ENCODE measurements at regions not wholly inside any gene's neighbourhood (a gene's known extent, or its start where the extent isn't known, plus 50 kb on each side); places are given as distances from the start of the nearest gene placed in this dataset.

GRCh38 chr5:58341476-58341875 is 118.4 kb downstream of the PLK2 start:
- Histone ChIP-seq H3K9ac (ENCODE audit: low read depth, low read length) (no peak overlapping the region), H4K20me1 (ENCODE audit: insufficient read depth, low read length) (no peaks in the 10 kb centered on the region), H3K4me2 (ENCODE audit: insufficient read depth, low read length) (no peak overlapping the region), H3K79me2 (ENCODE audit: insufficient read depth, low read length) (no peaks in the 10 kb centered on the region), H3K36me3 (ENCODE audit: insufficient read depth, low read length) (no peaks in the 10 kb centered on the region), H2AFZ (ENCODE audit: low read depth, low read length) (no peak overlapping the region), H3K4me3 (ENCODE audit: low read depth in 1 of 2, low read length in 2 of 2) (no peak overlapping the region), H3K4me1 (ENCODE audit: insufficient read depth, low read length) (no peaks in the 10 kb centered on the region), H3K9me3 (ENCODE audit: insufficient read depth, low read length, severe bottlenecking) (no peaks in the 10 kb centered on the region), H3K27me3 (ENCODE audit: insufficient read depth, low read length, poor library complexity) (no peaks in the 10 kb centered on the region), H3K27ac (ENCODE audit: low read length) (no peak overlapping the region)
- DNase-seq (no peak), ATAC-seq (ENCODE audit: insufficient read depth, low read depth) (no peak)
- TF ChIP-seq EZH2 (IDR thresholded peaks at IDR 0.05; ENCODE audit: borderline replicate concordance, low read depth, low read length, severe bottlenecking) (no peak), CTCF (IDR thresholded peaks at IDR 0.05; ENCODE audit: borderline replicate concordance, extremely low read depth, low read length, poor library complexity, severe bottlenecking) (no peak)

- no peaks in the 10 kb centered on the region for H3K79me2 ChIP-seq (ENCODE audit: insufficient read depth, low read length)
- H4K20me1 ChIP-seq (ENCODE audit: insufficient read depth, low read length): no peaks in the 10 kb centered on the region
- H3K27ac ChIP-seq (ENCODE audit: low read length): no peak overlapping the region
- no peaks in the 10 kb centered on the region for H3K27me3 ChIP-seq (ENCODE audit: insufficient read depth, low read length, poor library complexity)
- H3K9ac ChIP-seq (ENCODE audit: low read depth, low read length): no peak overlapping the region
- H2AFZ ChIP-seq (ENCODE audit: low read depth, low read length): no peak overlapping the region
- H3K4me2 ChIP-seq (ENCODE audit: insufficient read depth, low read length): no peak overlapping the region
- ATAC-seq (ENCODE audit: insufficient read depth, low read depth) (no peak), DNase-seq (no peak)
- H3K36me3 ChIP-seq (ENCODE audit: insufficient read depth, low read length): no peaks in the 10 kb centered on the region
- TF ChIP-seq EZH2 (IDR thresholded peaks at IDR 0.05; ENCODE audit: borderline replicate concordance, low read depth, low read length, severe bottlenecking): no peak
- no peak for TF ChIP-seq CTCF (IDR thresholded peaks at IDR 0.05; ENCODE audit: borderline replicate concordance, extremely low read depth, low read length, poor library complexity, severe bottlenecking)
- H3K4me3 ChIP-seq (ENCODE audit: low read depth in 1 of 2, low read length in 2 of 2): no peak overlapping the region
- no peaks in the 10 kb centered on the region for H3K4me1 ChIP-seq (ENCODE audit: insufficient read depth, low read length)
- H3K9me3 ChIP-seq (ENCODE audit: insufficient read depth, low read length, severe bottlenecking): no peaks in the 10 kb centered on the region
These were observed 124.4 kb downstream of the PLK2 start for GRCh38 chr5:58335518-58335917.

- Histone ChIP-seq H2AFZ (ENCODE audit: low read depth, low read length) (no peak overlapping the region), H3K9me3 (ENCODE audit: insufficient read depth, low read length, severe bottlenecking) (no peaks in the 10 kb centered on the region), H3K36me3 (ENCODE audit: insufficient read depth, low read length) (no peaks in the 10 kb centered on the region), H3K4me1 (ENCODE audit: insufficient read depth, low read length) (no peaks in the 10 kb centered on the region), H3K9ac (ENCODE audit: low read depth, low read length) (no peak overlapping the region), H3K4me3 (ENCODE audit: low read depth in 1 of 2, low read length in 2 of 2) (no peak overlapping the region), H3K27ac (ENCODE audit: low read length) (no peak overlapping the region), H3K27me3 (ENCODE audit: insufficient read depth, low read length, poor library complexity) (no peaks in the 10 kb centered on the region), H3K4me2 (ENCODE audit: insufficient read depth, low read length) (no peak overlapping the region), H3K79me2 (ENCODE audit: insufficient read depth, low read length) (no peaks in the 10 kb centered on the region), H4K20me1 (ENCODE audit: insufficient read depth, low read length) (no peaks in the 10 kb centered on the region)
- TF ChIP-seq EZH2 (IDR thresholded peaks at IDR 0.05; ENCODE audit: borderline replicate concordance, low read depth, low read length, severe bottlenecking) (no peak), CTCF (IDR thresholded peaks at IDR 0.05; ENCODE audit: borderline replicate concordance, extremely low read depth, low read length, poor library complexity, severe bottlenecking) (no peak)
- DNase-seq: no peak
- ATAC-seq (ENCODE audit: insufficient read depth, low read depth): no peak
These were observed 125.9 kb downstream of the PLK2 start for GRCh38 chr5:58334035-58334434.

- Histone ChIP-seq H3K27me3 (ENCODE audit: insufficient read depth, low read length, poor library complexity) (no peaks in the 10 kb centered on the region), H3K9ac (ENCODE audit: low read depth, low read length) (no peak overlapping the region)
- DNase-seq: no peak
These were observed 129.1 kb downstream of the PLK2 start for GRCh38 chr5:58330781-58331180.

More at GRCh38 chr5:58330781-58331180, 129.1 kb downstream of the PLK2 start:
- H3K36me3 ChIP-seq (ENCODE audit: insufficient read depth, low read length): no peaks in the 10 kb centered on the region
- H3K4me3 ChIP-seq (ENCODE audit: low read depth in 1 of 2, low read length in 2 of 2): no peak overlapping the region
- no peaks in the 10 kb centered on the region for H3K79me2 ChIP-seq (ENCODE audit: insufficient read depth, low read length)
- no peaks in the 10 kb centered on the region for H3K9me3 ChIP-seq (ENCODE audit: insufficient read depth, low read length, severe bottlenecking)
- no peak overlapping the region for H3K27ac ChIP-seq (ENCODE audit: low read length)
- no peaks in the 10 kb centered on the region for H4K20me1 ChIP-seq (ENCODE audit: insufficient read depth, low read length)
- H3K4me2 ChIP-seq (ENCODE audit: insufficient read depth, low read length): no peak overlapping the region
- no peak overlapping the region for H2AFZ ChIP-seq (ENCODE audit: low read depth, low read length)
- ATAC-seq (ENCODE audit: insufficient read depth, low read depth): no peak
- H3K4me1 ChIP-seq (ENCODE audit: insufficient read depth, low read length): no peaks in the 10 kb centered on the region
- TF ChIP-seq EZH2 (IDR thresholded peaks at IDR 0.05; ENCODE audit: borderline replicate concordance, low read depth, low read length, severe bottlenecking) (no peak), CTCF (IDR thresholded peaks at IDR 0.05; ENCODE audit: borderline replicate concordance, extremely low read depth, low read length, poor library complexity, severe bottlenecking) (no peak)
